GM21423 (cell line): ENCODE measurements at regions not wholly inside any gene's neighbourhood (a gene's known extent, or its start where the extent isn't known, plus 50 kb on each side); places are given as distances from the start of the nearest gene placed in this dataset.
"Not testable (repeated sequence)": the region's sequence is repeated elsewhere in the genome, so short reads cannot be mapped to it uniquely, and the experiment has no call there.

ENCODE experiments used
- ATAC-seq: cut with Tn5 transposase; IDR thresholded peaks from one replicate; pipeline ENCODE4 v1.9.1; 2021; ENCODE audit warnings: mild to moderate bottlenecking, moderate library complexity; ENCODE audit not compliant: unreplicated experiment

DNA sequence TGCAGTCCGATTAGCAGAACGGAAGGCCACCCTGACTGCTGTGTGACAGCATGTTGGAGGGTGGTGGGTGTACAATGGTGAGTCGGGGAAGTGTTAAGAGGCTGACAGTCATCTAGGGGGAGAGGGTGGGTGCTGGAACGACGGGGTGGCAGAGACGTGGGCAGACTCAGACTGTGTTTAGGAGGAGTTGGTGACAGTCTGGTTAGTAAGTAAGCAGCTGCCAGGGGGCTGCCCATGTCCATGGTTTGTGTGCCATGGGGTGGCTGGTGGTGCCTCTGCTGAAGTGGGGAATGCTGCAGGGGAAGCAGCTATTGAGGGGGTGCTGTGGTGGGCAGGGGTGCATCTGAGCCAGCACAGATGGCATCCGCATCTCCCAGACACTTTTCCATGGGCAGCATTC is 51.3 kb upstream of the BOD1 start:
- no peak for ATAC-seq

DNA sequence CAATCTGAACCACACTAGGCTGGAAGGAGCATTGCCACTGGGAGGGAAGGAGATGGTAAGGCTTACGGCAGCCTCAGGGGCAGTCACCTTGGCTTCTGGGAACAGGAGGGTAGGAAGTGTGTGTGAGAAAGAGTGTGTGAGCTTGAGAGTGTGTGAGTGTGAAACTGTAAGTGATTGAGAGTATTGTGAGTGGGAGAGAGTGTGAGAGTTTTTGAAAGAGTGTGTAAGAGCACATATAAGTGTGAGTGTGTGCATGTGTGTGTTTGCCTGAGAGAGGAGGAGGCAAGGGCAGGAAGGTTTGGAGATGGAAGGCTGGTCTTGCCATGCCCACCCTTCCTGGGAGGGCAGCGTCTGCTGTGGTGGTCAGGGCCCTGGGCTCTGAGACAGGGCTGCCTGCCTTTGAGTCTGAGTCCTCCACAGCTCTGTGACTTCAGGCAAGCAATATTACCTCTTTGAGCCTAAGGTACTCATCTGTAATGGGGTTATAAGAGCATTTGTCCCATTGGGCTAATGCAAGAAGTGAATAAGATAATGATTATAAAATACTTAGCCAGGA is 51.9 kb upstream of the BOD1 start:
- ATAC-seq = no peak

DNA sequence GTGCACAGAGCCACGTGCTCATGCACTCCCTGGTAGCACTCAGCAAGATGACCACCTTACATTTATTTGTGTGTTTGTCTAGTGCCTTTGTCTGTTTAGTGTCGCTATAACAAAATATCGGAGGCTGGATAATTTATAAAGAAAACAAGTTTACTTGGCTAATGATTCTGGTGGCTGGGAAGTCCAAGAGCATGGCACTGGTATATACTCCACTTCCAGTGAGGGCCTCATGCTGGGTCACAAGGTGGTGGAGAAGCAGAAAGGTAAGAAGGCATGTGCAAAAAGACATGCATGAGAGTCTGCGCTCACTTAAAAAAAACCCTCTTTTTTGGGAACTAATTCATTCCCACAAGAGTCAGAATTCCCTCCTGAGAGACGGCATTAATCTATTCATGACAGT is 52.5 kb upstream of the BOD1 start:
- ATAC-seq = no peak

DNA sequence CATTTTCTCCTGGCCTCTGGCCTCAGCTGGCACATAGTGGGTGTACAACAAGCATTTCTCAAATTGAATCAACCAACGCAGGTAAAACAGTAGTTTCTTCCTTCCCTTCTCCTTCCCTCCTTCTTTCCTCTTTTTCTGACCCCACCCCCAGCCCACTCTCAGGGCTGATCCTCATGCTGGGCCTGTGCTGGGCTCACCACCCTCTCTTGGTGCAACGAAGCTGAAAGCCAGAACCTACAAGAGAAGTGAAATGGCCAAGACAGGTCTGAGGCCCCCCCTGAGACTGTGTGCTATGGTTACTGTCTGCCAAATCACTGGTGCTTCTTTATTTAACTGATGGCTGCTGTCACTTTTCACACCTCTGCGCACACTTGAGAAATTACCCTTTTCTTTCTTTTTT is 53.0 kb upstream of the BOD1 start:
- no peak for ATAC-seq

DNA sequence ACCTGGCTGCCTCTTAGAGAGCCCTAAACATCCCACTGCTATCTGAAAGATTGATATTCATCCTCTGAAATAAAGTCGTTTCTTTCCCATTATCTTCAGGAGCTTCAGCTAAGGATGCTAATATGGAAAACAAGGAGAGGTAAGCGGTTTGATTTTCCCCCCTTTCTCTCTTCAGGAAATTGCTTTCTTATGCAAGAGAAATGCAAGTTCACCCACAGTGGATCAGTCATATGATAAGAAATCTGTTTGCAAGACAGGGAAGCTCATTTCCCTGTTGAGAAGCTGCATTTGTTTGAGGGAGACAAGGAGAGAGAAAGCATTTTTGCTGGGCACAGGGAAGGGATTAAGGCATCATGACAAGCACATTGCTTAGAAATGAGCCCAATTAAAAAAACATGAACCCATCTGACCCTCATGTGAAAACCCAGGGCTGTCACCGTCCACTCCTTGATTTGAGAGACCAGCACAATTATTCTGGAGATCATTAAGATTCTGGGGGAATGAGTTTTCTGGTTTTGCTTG is 53.7 kb upstream of the BOD1 start:
- no peak for ATAC-seq

DNA sequence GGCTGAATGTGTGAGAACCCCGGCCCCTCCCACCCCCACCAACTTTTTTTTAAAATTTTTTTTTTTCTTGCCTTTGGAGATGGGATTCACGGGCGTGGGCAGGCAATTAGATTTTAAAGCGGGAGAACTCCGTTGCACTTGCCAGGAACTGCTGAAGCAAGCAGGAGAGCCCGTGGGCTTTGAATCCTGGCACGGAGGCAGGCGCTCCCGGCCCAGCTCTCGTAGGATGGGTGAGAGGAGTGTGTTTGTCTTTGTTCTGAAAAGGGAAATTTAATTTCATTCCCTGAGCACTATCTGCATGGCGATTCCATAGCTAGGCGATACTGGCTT is 54.3 kb upstream of the BOD1 start:
- ATAC-seq = no peak

DNA sequence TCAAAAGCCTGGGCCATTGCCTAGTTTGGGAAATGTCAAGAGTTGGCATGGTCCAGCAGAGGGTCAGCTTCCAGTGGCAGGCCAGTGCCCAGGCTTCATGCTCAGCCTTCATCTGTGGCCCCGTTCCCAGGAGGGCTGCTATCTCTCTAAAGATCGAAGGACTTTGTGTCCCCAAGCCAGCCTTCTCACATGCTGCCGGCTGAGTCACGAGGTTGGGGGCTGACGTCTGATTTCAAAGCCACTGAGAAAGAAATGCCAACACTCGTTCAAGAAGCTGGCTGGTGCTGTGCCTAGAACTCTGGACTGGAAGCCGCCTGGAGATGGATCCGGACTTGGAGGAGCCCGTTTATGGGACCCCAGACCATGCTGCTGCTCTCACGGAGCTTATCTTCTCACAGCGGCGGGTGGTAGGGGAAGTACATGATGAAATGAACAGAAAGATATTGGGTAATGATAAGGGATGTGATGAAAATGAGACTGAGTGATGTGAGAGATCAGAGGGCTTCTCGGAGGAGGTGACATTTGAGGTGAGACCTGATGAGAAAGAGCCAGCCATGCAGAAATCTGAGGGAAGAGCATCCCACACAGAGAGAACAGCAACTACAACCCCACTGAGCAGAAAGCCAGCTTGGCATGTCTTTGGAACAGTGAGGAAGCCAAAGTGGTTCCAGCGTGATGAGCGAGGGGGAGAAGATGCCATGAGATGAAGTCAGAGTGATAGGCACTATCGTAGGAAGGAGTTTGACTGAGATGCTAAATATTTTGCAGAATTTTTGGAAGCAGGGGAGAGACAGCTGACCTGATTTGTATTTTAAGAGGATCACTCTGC is 54.9 kb upstream of the BOD1 start:
- no peak for ATAC-seq

DNA sequence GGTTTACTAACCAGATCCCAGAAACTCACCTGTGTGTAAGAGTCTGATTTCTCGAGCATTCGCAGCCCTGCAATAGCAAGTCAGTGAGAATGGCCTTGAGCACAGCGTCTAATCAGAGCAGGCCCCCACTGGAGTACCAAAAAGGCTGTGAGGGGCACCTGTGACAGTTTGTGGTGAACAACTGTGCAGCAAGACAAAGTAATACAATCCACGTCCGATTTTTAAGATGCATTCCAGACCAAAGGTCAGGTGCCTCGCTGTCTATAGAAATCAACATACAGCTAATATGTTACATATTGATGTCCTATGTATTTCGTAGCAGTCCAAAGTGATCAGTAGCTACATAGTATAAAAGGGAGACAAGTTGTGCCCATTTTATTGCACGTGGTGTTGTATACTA is 55.7 kb upstream of the BOD1 start:
- ATAC-seq = no peak

DNA sequence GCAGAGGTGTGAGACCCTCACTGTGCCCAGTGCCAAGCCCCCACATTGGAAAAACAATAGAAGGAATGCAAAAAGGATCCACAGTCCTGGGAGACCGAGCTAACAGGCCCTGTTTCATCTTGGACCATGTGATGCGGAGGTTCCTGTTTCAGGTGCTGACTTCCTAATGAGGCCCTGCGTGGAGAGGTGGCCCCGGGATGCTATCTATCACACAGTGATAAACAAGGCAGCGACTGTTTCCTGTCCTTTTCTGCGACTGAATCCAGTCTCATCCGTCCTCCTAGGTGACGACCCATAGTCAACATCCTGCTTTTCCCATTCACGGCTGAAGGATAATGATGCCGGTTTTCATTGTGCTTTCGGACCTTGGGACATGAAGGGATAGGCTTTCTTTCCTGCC is 56.4 kb upstream of the BOD1 start:
- no peak for ATAC-seq

DNA sequence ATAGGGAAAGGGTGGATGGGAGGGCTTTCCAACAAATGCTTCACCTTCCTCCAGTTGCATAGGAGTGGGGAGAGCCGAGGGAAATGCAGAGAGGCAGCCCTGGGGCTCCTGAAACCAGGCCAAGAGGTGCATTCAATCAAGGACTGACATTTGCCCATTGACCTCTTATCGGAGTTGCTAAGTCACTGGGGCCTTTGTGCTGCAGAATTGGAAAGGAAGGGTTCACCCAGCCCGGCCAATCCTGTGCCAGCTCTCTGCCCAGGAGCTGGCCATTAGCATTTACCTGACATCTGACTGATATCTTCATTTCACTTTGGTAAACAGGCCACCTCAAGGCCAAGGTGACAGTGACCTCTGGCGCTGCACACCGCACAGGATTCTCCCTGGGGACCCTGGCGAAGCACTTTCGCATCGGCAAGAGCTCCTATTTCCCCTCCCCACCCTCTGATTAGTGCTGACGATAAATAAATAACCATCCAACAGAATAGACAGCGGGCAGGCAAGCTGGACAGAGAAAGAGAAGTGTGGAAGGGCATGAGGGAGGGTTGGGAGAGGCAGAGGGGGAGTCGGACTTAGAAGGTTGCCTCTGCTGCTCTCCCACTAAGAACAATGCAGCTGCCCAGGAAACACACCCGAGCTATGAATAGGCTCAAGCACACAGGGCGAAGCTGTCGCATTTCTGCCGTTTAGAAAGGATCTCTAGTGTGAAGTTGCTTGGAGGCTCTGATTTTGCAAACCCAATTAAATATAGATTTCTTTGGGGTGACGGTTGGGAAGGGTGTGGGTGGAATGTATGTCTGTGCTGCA is 57.0 kb upstream of the BOD1 start:
- ATAC-seq = no peak

DNA sequence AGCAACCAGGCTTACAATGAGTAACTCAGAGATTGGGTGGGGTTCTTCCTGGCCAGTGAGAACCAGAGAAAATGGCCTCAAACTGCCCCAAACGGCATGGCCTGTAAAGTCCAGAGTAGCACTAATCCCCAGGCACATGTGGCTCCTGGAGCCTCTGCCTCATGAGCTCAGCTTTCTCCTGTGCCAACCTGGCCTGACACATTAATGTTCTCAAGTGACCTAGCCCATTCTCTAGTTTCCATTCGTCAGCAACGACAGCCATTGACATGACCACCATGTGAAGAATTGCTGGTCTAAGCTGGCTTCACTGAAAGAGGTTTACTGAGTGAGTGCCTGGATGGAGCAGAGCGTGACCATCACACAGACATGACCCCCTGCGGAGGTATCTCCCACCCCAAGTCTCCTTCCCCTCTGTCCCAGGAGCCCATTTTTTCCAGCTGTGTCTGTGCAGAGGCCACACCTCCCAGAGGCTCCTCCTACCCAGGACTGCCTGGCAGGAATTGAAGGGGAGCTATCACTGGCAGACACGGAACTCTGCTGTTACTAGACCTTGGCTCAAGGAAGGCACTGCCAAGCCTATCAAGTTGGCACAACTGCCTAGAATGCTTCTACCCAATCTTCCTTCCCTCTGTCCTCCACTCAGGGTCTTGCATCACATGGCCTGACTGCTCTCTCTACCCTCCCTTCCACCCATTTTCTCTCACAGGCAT is 59.0 kb upstream of the BOD1 start:
- no peak for ATAC-seq

DNA sequence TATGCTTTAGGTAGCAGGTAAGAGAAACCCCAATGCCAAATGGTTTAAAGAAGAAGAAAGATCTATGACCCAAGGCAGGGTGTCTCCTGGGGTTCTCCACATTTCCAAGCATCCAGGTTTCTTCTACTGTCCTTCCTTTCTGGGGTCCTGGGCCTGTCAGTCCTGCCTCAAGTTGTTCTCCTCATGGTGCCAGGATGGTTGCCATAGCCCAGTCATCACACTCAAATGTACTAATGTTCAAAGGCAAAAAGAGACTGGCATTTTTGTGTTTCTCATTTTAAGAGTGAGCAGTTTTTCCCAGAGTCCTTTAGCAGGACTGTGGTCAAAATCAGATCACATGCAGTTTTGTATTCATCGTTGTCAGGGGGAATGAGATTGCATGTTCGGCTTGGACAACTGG is 59.9 kb upstream of the BOD1 start:
- ATAC-seq = no peak

DNA sequence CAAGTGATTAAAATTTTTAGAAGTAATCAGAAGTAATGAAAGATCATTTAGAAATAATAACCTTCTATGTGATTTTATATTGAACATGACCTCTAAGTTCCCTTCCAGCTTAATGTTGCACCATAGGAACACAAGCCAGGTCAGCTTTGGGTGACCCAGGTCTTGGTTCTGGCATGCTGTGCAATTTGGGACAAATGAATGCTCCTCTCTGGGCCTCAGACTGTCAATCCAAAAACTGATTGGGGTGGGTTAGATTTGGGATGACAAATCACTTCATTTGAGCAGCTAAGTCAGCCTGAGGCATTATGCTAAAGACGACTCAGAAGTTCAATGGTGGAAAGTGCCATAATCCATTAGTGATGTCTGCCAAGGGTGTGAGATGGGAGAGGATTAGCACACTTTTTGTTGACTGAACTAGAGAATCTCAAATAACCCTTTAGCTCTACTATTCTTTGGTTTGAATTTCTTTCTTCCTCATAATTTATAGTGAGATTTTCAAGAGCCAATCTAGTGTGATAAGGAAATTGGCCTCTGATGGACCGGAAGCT is 60.7 kb upstream of the BOD1 start:
- ATAC-seq = no peak

DNA sequence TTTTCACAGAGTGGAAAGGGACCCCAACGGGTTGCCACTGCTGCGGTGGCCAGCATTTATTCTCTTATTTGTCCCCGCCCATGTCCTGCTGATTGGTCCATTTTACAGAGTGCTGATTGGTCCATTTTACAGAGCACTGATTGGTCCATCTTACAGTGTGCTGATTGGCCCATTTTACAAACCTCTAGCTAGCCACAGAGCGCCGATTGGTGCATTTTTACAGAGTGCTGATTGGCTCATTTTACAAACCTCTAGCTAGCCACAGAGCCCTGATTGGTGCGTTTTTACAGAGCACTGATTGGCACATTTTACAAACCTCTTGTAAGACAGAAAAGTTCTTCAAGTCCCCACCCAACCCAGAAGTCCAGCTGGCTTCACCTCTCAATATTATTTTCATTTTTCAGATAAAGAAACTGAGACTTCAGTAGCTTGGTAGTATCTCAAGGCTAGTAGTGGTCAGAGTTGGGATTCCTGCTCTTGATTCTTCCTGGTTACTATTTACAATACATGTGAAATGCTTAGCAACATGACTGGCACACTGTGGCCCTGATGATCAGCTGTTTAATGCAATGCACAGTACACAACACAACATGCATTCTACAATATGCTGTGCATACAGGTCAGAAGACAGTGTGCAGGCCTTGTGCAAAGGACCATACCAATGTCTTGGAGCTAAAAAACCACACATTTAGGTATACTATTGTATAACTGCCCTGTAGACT is 63.6 kb upstream of the BOD1 start:
- ATAC-seq = peak; percentile 66

DNA sequence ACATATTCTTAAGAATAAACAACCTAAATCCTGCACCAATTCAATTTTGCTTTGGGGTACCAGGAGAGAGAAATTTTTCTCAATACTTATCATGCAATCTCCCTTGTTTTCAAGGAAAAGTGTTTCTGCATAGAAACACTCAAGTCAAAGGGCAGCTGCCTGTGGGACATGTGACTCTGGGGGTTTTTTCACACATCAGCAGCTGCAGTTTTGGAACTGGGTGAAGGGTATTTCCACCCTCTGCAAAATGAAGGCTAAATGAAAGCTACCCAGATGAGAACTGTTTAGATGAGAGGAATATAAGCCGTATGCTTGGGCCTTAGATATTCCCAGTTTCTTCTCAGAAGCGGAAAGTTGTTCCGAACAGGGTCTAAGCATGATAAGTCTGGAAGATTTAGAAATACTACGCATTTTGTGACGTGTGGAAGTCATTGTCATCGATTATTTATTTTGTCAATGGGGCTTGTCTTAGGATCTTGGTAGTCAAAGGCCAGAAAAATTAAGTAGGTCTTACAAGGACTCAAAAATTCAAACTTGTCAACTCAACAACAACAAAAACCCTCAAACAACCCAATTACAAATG is 64.3 kb upstream of the BOD1 start:
- peak; percentile 62 for ATAC-seq

DNA sequence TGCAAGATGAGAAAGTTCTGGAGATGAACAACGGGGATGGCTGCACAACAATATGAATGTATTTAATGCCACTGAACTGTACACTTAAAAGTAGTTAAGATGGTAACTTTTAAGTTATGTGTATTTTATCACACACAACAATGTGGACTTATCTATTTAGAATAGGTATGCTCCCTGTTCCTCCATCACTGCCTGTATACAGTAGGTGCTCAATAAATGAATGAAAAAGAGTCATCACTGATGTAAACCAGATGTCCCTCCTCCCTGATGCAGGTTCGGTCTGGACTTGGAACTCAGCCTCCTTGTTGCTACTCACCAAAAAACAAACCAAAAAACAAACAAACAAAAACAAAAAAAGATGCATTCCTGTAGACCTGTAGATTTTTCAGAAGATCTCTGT is 65.9 kb upstream of the BOD1 start:
- no peak for ATAC-seq

DNA sequence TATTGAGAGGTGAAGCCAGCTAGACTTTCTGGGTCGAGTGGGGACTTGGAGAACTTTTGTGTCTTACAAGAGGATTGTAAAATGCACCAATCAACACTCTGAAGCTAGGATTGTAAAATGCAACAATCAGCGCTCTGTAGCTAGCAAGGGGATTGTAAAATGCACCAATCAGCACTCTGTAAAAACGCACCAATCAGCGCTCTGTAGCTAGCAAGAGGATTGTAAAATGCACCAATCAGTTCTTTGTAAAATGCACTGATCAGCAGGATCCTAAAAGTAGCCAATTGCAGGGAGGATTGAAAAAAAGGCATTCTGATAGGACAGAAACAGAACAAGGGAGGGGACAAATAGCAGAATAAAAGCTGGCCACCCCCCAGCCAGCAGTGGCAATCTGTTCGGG is 68.1 kb upstream of the BOD1 start:
- ATAC-seq = not testable (repeated sequence)

DNA sequence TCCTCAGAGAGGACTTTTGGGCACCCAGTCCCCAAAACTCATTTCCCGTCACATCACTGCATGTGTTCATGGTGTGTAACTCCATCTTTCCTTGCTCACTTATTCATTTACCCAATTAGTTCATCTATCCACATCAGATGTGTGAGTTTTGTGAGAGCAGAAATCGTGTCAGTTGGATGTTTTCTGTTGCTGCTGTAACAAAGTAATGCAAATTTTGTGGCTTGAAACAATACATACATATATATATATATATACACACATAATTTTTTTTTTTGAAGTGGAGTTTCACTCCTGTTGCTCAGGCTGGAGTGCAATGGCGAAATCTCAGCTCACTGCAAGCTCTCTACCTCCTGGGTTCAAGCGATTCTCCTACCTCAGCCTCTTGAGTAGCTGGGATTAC is 70.5 kb upstream of the BOD1 start:
- ATAC-seq = no peak

DNA sequence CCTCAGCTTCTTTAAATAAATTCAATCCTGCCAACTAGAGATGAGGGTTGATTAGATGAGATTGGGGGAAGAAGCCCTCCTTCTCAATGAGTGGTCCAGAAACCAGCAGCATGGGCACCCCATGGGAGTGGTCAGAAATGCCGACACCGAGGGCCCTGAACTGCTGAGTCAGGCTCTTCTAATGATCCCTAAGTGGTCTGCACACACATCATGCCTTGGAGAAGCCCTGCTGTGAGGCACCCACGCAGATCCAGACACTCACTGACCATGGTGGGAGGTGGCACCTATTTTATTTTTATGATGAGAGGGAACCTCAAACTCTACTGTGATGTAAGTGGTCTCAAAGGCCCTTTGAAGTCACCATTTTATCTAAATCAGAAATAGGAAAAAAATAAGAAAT is 72.3 kb upstream of the BOD1 start:
- ATAC-seq = no peak

DNA sequence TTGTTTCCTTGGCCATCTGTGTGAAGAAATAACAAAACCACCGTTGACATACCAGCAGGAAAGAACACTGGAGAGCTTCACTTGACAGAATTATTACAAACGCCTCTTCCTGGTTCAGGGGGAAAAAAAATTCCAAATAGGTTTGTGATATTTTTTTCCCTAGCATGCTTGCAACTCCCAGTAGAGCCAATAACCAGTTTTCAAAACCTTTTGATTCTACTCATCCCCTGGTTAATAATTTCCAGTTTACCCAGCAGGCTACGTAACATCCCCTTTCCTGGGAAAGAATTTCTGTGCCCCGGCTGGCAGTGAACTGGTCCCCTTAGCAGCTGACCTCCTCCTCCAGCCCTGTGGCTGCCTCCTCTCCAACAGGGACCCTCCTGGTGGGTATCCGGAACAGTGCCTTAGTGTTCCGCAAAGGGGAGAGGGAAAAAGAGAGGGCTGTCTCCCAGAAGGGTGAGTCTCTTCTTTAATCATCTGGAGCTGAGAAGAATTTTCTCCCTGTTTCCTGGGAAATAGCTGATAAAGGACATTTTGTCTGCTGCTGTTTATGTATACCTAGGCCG is 72.8 kb upstream of the BOD1 start:
- ATAC-seq = no peak
